Globus pallidus (tissue), 1 donor: ENCODE measurements at regions not wholly inside any gene's neighbourhood (a gene's known extent, or its start where the extent isn't known, plus 50 kb on each side); places are given as distances from the start of the nearest gene placed in this dataset.

Experiments used
- DNase-seq: peaks from one replicate; pipeline ENCODE4 v3.0.0-alpha.2; 2015; ENCODE audit warnings: low spot score

DNA sequence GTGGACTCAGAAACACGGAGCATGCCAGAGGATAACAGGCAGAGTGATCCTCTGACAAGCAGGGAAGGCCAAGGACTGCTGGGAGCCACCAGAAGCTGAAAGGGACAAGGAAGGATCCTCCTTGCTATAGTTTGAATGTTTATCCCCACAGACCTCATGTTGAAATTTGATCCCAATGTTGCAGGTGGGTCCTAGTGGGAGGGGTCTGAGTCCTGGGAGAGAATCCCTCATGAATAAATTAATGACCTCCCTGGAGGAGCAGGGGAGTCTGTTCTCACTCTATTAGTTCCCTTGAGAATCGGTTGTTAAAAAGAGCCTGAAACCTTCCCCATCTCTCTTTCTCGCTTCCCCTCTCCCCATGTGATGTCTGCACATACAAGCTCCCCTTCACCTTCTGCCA, 124.4 kb downstream of the FBXO15 start:
- DNase-seq: no peak

DNA sequence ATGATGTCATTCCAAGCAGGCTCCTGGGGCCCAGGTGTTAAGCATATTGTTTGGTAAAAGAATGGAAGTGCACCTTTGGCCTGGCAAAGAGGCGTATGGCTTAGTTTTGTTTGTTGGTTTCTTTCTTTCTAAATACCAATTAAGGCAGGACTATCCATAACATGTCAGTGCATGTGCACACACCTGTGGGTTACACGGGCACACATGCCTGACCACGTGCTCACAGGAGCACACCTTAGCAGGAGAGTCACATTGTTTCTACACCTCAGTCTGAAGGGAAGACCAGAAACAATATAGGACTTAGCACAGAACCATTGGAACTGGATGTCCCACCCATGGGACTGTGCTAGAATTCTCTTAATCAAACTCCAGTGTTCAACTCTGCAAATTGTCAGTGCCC, 127.8 kb downstream of the FBXO15 start:
- no peak for DNase-seq

DNA sequence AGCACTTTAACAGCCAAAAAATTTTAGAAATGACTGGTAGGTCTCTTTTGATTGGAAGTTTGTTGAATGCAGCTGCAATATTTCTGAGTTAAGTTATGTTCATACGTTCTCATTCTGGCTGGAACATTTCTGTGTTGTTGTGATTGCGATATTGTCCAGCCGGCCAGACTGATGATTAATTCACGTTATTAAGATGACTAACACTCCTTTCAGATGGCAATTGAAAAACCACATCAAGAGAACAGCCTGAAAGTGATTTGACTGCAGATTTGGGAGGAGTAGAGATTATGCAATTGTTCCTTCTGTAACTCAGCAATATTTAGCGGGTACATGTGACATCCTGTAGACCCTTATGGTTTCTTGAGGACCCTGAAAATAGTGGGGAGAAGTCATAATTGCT, 133.7 kb downstream of the FBXO15 start:
- DNase-seq: no peak

DNA sequence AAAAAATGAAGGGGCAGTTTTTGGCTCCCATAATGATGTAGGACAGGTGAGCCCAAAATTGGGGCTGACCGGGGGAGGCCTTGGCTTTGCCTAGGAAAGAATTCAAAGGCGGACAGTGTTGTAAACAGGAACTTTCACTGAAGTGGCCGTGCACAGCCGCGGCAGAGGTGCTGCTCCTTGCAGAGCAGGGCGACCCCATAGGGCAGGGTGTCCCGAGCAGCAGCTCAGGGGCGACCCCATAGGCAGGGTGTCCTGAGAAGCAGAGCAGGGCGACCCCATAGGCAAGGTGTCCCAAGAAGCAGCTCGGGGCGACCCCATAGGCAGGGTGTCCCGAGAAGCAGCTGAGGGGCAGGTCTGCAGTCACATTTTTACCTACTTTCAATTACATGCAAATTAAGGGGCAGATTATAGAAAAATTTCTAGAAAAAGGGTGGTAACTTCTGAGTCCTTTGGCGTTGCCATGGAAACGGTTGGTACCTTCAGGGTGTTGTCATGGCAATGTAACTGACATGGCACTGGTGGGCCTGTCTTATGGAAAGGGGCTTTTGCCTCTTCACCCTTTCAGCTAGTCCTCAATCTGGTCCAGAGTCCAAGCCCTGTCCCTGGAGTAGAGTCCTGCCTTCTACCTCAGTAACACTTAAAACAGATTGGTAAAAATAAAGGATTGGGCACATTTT, 134.5 kb downstream of the FBXO15 start:
- DNase-seq: no peak

DNA sequence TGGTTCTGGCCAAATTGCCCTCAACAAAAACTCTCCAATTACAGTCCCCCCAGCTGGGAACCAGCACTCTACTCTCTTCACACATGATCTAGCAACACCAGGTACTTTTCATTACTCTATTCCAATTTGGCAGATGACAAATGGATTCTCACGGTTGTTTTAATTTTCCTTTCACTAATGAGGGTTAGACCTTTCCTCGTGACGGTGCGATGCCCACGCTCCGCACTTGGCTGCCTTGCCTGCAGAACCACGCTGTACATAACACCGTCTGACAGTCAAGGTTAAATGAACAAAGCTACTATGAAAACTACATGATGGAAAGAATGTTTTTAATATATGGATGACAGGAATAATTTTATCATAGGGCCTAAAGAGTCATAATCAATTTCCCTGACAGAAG, 141.5 kb downstream of the FBXO15 start:
- DNase-seq: no peak

DNA sequence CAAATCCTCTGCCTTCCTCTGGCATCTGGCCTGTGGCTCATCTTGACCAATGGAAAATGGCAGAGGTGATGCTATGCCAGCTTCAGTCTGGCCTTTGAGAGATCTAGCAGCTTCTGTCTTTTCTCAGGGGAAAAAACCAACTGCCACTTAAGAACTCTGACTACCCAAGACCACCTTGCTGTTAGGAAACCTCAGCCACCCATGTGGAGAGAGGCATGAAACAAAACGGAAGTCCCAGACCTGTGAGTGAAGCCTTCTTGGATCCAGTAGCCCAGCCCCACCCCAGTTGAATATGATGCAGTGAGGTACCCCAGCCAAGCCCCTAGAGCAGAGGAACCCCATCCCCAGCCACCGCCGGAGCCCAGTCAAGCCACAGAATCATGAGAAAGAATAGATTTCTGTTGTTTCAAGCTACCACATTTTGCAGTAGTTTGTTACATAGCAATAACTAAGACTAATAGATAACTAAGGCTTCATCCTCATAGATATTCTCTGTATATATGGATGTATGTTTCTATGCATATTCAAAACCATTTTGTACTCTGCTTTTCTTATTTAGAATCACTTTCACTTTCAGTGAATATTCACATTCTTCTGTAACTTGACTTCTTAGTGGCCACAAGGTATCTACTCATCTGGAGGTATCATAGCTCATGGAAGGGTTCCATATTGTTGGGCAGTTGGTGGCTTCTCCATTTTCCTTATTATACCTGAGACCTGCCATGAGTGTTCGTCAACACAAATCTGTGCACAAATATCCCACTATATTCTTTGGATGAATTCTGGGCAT, 142.1 kb downstream of the FBXO15 start:
- DNase-seq: no peak

DNA sequence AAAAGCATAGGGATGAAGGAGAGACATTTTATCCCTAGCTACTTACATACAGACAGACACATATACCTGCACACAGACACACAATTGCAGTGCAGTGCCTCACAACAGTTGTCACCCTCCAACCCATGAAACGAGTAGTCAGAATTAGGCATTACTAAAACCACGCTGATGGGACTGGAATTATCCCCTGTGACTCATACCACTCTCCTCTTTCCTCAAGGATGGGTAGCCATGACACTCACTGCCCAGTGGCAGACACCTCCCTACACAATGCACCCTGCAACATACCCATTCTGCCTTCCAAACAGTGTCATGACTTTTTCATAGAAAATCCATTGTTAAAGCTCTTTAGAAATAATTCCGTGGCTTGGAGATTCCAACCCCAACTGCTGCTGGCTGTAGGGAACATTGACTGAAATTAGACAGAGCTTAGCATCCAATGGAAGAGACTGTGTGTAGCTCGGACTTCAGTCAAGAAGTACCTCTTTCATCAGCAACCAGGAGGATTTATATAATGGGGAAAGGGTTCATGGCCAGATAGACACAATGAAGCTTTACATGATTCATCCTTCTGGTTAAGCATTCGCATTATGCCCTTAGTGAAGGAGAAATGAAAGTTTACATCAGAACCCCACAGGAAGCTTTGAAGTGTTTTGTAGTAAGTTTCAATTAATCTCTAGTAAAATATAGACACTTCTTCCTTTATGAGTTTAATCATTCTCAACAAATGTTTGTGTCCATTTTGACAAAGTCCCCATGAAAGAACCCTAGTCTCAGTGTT, 155.2 kb downstream of the FBXO15 start:
- DNase-seq: no peak

DNA sequence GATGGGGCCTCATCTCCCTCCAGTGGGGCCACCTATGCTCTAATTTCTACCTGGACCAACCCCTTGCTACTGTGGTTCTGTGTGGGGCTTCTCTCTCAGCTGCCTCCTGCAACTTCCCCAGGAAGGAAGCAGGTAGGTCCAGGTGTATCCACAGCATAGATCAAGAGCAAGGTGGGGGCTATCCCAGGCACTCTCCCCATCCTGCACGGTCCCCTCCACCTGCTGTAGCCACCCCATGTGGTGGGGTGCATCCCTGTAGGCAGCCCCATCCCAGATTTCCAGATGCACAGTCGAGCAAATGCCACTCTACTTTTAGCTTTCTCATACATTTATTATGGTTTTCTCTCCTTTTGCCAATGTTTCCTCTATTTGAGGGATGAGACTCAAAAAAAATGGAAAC, 156.1 kb downstream of the FBXO15 start:
- no peak for DNase-seq

DNA sequence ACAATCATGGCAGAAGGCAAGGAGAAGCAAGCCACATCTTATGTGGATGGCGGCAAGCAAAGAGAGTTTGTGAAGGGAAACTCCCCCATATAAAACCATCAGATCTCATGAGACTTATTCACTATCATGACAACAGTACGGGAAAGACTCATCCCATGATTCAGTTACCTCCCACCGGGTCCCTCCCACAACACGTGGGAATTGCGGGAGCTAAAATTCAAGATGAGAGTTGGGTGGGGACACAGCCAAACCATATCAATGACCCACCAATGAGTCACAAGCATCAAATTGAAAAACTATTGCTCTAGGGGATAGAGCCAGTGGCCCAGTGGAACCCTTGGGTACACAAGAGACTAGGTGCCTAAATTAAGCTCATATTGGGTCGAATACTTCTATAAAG, 157.4 kb downstream of the FBXO15 start:
- DNase-seq: no peak

DNA sequence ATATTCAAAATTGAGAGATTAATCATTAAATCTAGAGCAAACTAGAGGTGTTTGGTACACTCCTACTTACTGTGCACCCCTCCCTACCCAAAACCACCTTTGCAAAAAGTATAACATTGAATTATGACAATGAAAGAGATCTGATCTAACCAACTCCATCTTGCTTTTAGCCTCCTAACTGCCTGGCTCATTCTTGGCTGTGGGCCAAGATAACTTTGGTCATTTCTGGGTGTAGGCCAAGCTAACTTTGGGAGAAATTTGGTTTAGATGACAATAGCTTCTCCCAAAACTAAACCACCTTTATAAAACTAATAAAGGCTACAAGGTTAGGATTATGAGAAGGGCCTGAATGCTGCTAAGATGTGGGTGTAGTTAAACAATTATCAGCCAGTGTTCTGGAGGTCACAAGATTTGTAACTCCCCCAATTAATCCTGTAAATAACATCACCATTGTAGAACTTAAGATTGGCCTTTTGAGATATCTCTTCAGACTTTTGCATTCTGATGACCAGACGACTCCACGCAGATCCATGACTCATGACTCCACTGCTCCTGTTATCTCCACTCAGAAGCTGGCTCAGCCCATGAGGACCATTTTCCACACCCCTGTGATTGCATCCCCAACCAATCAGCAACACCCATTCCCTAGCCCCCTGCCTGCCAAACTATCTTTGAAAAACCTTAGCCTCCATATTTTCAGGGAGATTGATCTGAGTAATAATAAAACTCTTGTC, 160.2 kb downstream of the FBXO15 start:
- DNase-seq: no peak

DNA sequence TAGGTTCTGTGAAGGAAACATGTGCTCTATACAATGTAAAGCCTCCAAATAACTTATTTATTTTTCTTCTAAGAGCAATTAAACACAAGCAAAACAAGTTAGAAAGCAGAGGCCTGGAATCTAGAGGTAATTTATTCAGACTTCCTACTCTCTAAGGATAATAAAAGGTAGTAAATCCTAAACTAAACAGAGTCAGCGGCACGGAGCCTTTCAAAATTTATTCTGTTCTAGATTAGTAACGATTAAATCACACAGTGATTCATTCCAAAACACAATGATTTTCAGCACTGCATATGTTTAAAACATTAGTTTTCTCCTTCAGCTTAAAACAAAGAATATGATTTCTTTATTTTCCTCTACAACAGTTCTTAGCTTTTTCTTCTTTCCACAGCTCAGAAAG, 160.9 kb downstream of the FBXO15 start:
- DNase-seq: no peak

DNA sequence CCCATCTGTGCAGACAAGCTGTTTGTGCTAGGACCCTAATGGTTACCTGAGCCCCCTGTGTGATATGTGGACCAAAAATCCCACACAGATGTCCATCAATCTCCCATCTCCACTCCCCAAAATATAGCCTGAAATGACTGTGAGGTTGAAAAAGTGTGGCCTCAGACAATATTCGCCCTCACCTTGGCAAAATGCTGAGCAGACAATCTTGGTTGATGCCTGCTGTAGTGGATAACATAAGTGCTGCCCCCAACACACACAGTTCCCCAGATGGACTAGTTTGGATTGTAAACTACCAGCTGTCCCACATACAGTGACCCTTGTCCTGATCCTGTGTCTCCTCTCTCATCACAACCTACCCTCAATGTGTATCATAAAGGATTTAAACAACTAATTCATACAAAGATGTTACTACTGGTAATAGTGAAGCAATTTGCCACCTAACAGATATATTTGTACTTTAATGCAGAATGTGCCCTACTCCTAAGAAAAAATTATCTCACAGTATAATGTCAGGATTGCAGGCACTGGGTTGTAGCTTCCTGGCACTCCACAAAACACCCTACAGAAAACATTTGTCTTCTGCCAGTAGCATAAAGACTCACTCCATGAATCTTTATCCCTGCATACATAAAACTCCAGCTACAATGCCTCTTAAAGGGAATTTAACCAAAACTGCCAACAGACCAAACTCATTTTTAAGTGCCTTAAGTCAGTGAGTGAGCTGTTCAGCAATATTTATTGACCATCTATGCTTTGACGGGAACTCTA, 161.6 kb downstream of the FBXO15 start:
- no peak for DNase-seq

DNA sequence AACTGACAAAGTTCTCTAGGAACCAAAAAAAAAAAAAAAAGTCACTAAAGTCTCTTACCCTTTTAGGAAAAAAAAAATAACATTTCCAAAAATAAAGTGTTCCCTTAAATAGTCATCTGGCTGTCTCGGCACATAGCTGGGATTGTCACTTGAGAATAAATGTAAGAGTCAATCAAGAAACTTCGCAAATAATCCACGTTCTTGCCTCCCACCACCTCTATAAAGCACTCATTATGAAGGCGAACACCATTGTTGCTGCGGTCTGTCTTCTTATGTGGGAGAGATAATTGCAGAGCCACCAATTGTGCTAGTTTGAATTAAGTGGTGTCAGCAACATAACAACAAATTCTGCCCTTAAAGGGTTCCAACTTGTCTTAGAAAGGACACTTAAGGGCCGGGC, 163.7 kb downstream of the FBXO15 start:
- no peak for DNase-seq

DNA sequence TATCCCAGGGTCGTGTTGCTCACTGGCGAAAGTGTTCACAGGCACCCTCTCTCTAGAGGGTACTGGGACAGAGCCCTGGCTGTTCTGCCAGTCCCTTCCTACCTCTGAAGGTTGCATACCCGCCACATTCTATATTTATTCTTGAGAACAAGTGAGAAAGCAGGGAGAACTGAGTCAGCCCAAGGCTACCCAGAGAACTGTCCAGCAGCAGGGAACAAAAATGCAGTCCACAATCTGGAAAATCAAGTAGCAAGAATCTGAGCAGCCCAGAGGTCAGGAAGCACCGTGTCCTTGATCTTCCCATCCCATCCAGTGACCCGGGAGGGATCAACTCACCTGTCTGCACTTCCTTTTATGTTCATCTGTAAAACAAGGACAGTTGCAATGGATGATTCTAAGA, 164.1 kb downstream of the FBXO15 start:
- DNase-seq: no peak

DNA sequence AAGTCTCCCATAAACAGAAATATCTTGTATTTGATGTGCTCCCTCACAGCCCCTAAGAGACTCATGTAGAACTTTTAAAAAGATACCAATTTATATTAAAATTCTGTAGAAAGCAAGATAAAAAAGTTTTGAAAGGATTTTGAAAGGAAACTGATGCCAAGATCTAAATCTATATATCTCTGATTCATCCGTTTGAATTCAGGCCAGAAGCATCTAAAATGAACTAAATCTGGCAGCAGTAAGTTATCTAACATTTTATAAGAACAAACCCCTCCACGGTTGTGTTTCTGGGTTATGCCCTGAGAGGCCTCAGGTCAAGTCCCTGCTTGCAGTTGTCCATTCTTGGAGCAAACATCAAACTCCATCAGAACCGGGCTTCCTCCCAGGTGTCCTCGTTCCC, 165.8 kb downstream of the FBXO15 start:
- DNase-seq: no peak

DNA sequence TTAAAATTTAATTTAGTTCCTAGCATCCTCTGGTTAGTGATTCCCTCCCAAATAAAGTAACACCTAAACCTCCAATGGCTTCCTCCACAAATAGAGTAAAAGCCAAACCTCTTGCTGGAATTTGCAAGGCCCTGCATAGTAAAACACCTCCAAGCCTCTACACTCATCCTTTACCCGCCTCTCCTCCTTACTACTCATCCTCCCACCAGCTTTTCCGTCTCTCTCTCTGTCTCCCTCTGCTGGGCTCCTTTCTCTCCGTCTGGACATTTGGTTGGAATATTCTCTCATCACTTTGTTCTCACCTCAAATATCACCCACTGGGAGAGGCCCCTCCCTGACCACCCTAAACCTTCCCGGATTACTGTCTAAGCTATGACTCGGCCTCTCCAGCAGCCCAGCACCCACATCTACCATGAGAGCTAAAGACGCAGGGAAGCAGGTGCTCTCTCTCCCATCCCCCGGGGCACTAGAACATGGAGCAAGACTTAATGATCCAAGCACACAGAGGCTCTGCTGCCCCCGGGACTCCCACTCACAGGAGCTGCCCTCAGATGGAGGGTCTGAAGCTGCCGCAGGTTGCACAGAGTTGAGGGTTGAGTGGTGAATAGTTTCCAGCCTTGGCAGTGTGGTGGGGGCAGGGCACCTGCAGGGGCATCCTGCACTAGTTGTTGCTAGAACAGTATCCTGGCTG, 167.2 kb downstream of the FBXO15 start:
- DNase-seq: no peak

DNA sequence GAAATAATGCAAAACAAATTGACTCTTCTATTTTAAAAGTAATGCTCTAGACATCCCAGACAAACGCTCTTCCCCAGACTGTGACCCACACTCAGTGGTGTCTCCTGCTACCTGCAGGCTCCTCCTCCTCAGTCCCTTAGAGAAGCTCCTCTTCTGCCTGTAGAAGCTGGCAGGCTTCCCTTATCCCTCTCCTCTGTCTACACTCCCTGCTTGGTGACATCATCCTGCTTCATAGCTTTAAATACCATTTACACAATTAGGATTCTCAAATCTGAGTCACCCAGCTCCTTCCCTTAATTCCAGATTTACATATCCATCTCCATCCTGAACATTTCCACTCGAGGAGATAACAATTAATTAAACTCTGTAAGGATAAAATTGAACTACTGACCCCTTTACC, 167.9 kb downstream of the FBXO15 start:
- DNase-seq: no peak

DNA sequence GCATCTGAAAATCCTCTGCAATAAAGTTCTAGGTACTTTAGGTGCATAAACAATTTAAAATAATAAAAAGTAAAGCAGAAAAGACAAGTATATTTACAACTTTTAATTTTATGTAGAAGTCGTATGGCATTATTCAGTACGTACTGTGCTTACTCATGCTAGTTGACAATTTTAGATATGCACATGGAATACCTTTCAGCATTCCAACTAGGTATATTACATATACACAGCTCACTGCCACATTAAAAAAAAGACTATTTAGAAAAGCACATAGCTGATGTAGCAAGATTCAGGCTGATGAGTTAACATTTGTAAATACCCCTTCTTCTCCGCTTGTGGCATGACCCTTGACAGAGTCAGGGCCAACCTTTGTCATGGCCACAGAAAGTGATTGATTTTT, 171.2 kb downstream of the FBXO15 start:
- DNase-seq: no peak

DNA sequence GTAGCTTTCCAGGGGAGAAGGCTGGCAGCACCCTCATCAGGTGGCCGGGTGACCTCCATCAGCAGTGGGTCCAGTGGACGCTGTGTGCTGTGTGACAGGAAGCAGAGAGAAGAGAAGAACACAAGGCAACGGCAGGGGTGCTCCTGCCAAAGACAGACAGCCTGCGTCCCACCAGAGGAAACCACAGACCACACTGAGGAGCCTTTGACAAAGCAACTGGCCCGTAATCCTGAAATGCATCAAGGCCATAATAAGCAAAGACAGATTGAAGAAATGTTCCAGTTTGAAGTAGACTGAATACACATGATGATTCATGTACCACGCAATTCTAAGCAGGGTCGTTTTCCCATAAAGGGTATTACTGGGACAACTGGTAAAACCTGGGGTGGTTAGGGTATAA, 172.4 kb downstream of the FBXO15 start:
- DNase-seq: no peak

DNA sequence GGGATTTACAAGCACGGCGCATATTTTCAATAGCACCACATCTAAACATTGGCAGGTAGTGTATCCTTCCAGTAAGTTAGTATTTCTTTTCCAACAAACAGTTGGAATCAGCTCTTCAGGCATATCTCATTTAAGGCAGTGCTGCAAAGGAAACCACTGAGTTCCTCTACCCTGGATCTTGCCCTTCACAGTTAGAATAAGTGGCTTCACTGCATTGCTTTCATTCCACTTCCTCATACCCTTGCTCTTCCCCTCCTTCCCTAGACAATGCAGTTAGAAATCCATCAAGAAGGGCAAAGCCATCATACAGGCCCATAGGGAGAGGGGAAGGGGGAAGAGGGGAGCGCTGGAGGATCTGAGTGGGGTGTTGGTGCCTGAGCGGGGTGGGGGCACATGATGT, 173.7 kb downstream of the FBXO15 start:
- no peak for DNase-seq

DNA sequence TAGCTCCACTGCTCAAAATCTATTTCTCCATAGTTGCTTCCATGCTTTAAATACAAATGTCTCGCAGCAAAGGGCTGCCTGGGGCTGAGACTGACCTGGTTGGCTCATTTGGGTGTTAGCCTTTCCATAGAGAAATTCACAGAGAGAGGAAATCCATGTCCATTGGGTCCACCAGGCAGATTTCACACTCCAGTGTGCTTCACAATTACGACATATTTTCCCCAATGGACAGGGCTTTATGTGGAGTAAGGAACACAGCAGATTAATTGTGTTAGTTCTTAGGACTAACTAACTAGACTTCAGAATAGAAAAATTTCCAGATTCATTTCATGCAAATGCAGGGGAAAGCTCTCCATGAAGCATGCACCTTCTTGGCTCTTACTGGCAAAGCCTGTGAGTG, 180.7 kb downstream of the FBXO15 start:
- no peak for DNase-seq
